ENCODE measurements at regions not wholly inside any gene's neighbourhood (a gene's known extent, or its start where the extent isn't known, plus 50 kb on each side); places are given as distances from the start of the nearest gene placed in this dataset.

GRCh38 chr6:22651731-22652130 lies 82.4 kb downstream of the HDGFL1 start:
- TF ChIP-seq POLR2A (IDR thresholded peaks at IDR 0.05): no peak
- no peak for TF ChIP-seq CTCF (IDR thresholded peaks at IDR 0.05)
- TF ChIP-seq EP300 (IDR thresholded peaks at IDR 0.05): no peak
- TF ChIP-seq POLR2AphosphoS5 (IDR thresholded peaks at IDR 0.05): no peak
